ENCODE measurements at regions not wholly inside any gene's neighbourhood (a gene's known extent, or its start where the extent isn't known, plus 50 kb on each side); places are given as distances from the start of the nearest gene placed in this dataset.

DNA sequence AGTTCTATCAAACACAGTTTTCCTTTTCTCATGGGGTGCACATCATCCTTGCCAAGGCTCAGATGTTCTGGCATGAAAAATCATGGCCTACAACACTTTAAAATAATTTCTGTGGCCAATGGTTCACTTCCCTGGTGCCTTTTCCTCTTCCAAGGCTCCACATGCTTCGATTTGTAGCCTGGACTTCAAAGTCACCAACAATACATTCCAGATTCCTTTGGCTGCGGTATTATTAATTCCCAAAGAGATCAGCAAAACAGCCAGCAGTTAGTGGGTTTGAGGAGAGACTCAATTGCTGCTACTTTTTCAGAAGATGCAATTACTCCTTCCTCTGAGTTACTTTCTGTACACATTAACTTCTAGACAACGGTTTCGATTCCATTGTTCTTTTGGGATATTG, 80.3 kb upstream of the CCDC80 start:
- H4K20me1 ChIP-seq (ENCODE audit: insufficient read depth, low read length): no peaks in the 10 kb centered on the region
- H3K36me3 ChIP-seq (replicated peaks; ENCODE audit: insufficient read depth, low read length): no peaks in the 10 kb centered on the region
- H3K9me2 ChIP-seq (replicated peaks; ENCODE audit: insufficient read depth, low read length): no peaks in the 10 kb centered on the region
- H3K27me3 ChIP-seq (replicated peaks; ENCODE audit: insufficient read depth, low read length): no peaks in the 10 kb centered on the region
- H3K4me3 ChIP-seq (ENCODE audit: low read length): no peak overlapping the region
- H3K4me2 ChIP-seq (ENCODE audit: low read depth, low read length): no peak overlapping the region
- TF ChIP-seq EZH2 (optimal IDR thresholded peaks at IDR 0.05; ENCODE audit: low read depth, low read length) (no peak), CTCF (IDR thresholded peaks at IDR 0.05; ENCODE audit: low read length) (no peak), EZH2phosphoT487 (IDR thresholded peaks at IDR 0.05; ENCODE audit: low read length) (no peak)
- no peaks in the 10 kb centered on the region for H3K9me3 ChIP-seq (replicated peaks; ENCODE audit: insufficient read depth, low read length)
- H3K4me1 ChIP-seq (ENCODE audit: low read length): no peaks in the 10 kb centered on the region
- no peak for DNase-seq
- no peaks in the 10 kb centered on the region for H3K79me2 ChIP-seq (ENCODE audit: low read length)
- H3F3A ChIP-seq (ENCODE audit: insufficient read depth, low read length): no peaks in the 10 kb centered on the region
- no peak overlapping the region for H3K27ac ChIP-seq (ENCODE audit: low read length)
- no peak overlapping the region for H2AFZ ChIP-seq (ENCODE audit: low read length)
- H3K9ac ChIP-seq (ENCODE audit: low read length): no peak overlapping the region

DNA sequence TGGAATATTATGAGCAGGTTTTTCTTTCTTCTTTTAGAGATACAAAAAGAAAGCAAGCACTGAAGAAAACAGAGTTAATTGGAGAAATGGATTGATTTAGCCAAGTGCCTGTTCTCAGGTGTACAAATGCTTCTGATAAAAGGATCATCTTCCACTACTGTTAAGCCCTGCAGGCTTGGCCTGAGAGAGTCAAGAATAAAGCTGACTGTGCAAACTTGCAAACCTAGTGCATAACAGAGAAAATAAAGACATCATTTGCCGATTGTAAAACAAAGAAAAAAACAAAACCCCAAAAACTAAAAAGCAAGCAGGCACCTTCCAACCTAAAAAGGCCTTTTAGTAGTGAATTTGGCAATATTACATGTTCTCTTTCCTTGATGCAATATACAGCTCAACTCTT, 78.0 kb upstream of the CCDC80 start:
- H3K9ac ChIP-seq (ENCODE audit: low read length): no peak overlapping the region

DNA sequence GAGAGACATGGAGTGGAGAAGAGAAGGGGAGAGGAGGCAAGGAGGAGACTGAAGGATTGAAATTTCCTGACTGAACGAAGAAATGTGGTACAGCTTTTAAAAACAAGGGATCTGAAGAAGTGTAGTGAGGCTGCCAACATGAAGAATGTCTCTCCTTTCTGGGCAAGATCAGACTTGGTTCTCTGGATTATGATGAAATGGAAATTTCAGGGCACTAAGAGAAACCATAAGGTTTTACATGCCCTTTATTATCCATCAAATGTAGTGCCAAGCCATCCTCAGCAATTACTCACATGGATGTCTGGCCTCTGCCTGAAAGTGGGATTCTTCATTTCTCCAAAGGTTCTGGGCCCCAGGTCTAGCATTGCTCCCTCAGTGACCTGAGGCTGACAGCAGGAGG, 77.6 kb upstream of the CCDC80 start:
- no peak overlapping the region for H3K4me2 ChIP-seq (ENCODE audit: low read depth, low read length)
- no peaks in the 10 kb centered on the region for H3K9me3 ChIP-seq (replicated peaks; ENCODE audit: insufficient read depth, low read length)
- no peak overlapping the region for H2AFZ ChIP-seq (ENCODE audit: low read length)

More for the DNA sequence above, 78.0 kb upstream of the CCDC80 start:
- H3F3A ChIP-seq (ENCODE audit: insufficient read depth, low read length): no peaks in the 10 kb centered on the region
- H3K4me2 ChIP-seq (ENCODE audit: low read depth, low read length): no peak overlapping the region
- H4K20me1 ChIP-seq (ENCODE audit: insufficient read depth, low read length): no peaks in the 10 kb centered on the region
- TF ChIP-seq CTCF (IDR thresholded peaks at IDR 0.05; ENCODE audit: low read length) (no peak), EZH2 (optimal IDR thresholded peaks at IDR 0.05; ENCODE audit: low read depth, low read length) (no peak), EZH2phosphoT487 (IDR thresholded peaks at IDR 0.05; ENCODE audit: low read length) (no peak)
- no peaks in the 10 kb centered on the region for H3K9me3 ChIP-seq (replicated peaks; ENCODE audit: insufficient read depth, low read length)
- no peak for DNase-seq
- H3K9me2 ChIP-seq (replicated peaks; ENCODE audit: insufficient read depth, low read length): no peaks in the 10 kb centered on the region
- no peaks in the 10 kb centered on the region for H3K79me2 ChIP-seq (ENCODE audit: low read length)
- no peaks in the 10 kb centered on the region for H3K27me3 ChIP-seq (replicated peaks; ENCODE audit: insufficient read depth, low read length)
- no peak overlapping the region for H3K27ac ChIP-seq (ENCODE audit: low read length)
- H3K4me1 ChIP-seq (ENCODE audit: low read length): no peaks in the 10 kb centered on the region
- no peak overlapping the region for H3K4me3 ChIP-seq (ENCODE audit: low read length)
- no peak overlapping the region for H2AFZ ChIP-seq (ENCODE audit: low read length)
- H3K36me3 ChIP-seq (replicated peaks; ENCODE audit: insufficient read depth, low read length): no peaks in the 10 kb centered on the region

More for the DNA sequence above, 77.6 kb upstream of the CCDC80 start:
- H3K9ac ChIP-seq (ENCODE audit: low read length): no peak overlapping the region
- H4K20me1 ChIP-seq (ENCODE audit: insufficient read depth, low read length): no peaks in the 10 kb centered on the region
- H3K36me3 ChIP-seq (replicated peaks; ENCODE audit: insufficient read depth, low read length): no peaks in the 10 kb centered on the region
- no peaks in the 10 kb centered on the region for H3F3A ChIP-seq (ENCODE audit: insufficient read depth, low read length)
- DNase-seq: no peak
- TF ChIP-seq EZH2phosphoT487 (IDR thresholded peaks at IDR 0.05; ENCODE audit: low read length) (no peak), CTCF (IDR thresholded peaks at IDR 0.05; ENCODE audit: low read length) (no peak), EZH2 (optimal IDR thresholded peaks at IDR 0.05; ENCODE audit: low read depth, low read length) (no peak)
- H3K27me3 ChIP-seq (replicated peaks; ENCODE audit: insufficient read depth, low read length): no peaks in the 10 kb centered on the region
- H3K4me3 ChIP-seq (ENCODE audit: low read length): no peak overlapping the region
- H3K79me2 ChIP-seq (ENCODE audit: low read length): no peaks in the 10 kb centered on the region
- no peaks in the 10 kb centered on the region for H3K4me1 ChIP-seq (ENCODE audit: low read length)
- H3K27ac ChIP-seq (ENCODE audit: low read length): no peak overlapping the region
- no peaks in the 10 kb centered on the region for H3K9me2 ChIP-seq (replicated peaks; ENCODE audit: insufficient read depth, low read length)

All from MM.1S (cell line).